NCI-H2171 treated with DMSO at 0.1 percent for 48 hours (cell line): ENCODE measurements at regions not wholly inside any gene's neighbourhood (a gene's known extent, or its start where the extent isn't known, plus 50 kb on each side); places are given as distances from the start of the nearest gene placed in this dataset.
"Not testable (repeated sequence)": the region's sequence is repeated elsewhere in the genome, so short reads cannot be mapped to it uniquely, and the experiment has no call there.

ENCODE experiments used
- DNase-seq: peaks from one replicate; lab custom pipeline; 2025; lab: John Stamatoyannopoulos, UW

DNA sequence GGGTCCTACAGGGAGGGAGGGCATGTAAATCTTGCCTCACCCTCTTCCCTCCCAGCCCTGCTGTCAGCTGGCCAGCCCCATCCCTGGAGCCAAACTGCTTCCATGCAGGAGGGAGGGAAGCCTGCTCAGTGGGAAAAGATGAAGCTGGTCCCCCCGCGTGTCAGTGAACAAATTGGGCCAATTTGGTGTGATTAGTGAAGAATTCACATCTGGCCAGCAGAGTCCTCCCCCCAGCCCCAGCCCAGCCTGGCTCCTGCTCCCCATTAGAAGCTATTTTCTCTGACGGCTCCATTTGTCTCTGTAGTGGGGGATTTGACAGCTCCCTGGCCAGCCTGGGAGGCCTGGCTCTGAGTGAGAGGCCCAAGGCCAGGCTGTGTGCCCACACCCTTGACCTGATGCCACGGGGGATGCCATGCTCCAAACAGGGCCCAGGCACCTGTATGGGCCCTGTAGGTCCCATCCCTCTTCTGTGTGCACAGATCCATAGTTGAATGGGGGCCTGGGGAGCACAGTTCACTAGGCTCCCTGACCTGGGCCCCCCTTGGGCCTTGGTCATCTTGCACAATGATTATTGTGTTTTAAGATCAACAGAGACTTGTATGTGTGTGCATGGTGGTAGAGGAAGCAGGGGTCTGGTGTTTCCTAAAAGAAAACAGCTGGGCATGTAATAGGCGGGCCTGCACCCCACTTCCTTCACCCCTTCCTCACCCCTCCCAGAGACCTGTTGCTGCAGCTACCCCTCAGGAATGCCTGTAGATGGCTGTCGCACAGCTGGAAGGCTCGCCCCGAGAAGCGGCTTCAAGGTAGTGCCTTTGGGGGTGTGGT lies 50.7 kb upstream of the TAC4 start:
- no peak for DNase-seq

DNA sequence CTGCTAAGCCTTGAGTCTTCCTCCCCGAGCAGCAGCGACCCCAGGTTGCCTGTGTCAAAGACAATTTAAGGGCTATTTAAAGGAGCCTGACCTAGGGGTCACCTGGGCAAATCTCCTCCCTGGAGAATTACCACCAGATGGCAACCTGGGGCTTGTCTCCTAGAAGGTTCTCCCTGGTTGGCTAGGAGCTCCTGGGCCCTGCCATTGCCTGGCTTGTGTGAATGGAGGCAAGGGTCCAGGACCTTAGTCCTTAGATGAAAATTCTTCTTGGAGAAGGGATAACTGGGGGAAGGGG lies 51.3 kb upstream of the TAC4 start:
- peak; percentile 13 for DNase-seq

DNA sequence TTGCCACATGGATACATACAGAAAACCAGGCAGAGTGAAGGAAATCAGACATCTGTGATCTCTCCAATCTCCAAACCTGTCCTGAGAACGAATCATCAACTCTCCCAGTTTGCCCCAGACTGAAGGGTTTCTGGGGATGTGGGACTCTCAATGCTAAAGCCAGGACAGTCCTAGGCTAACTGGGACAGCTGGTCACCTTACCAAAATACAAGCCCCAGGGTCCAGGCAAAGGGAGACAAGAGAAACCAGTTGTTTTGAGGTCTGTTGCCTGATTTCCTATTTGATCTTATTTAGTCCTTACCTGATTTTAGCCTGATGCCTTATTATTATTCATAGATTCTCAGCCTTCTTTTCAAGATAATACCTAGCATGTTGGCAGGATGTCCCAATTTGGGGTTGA lies 51.7 kb upstream of the TAC4 start:
- no peak for DNase-seq

DNA sequence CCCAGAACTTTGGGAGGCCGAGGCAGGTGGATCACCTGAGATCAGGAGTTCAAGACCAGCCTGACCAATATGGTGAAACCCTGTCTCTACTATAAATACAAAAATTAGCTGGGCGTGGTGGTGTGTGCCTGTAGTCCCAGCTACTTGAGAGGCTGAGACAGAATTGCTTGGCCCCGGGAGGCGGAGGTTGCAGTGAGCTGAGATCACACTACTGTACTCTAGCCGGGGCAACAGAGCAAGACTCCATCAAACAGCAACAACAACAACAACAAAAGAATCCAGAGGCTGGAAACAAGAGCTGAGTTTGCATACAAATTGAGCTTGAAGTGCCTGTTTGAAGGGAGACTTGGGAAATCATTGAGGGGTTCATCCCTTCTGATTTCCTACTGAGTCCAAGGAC lies 52.9 kb upstream of the TAC4 start:
- not testable (repeated sequence) for DNase-seq

DNA sequence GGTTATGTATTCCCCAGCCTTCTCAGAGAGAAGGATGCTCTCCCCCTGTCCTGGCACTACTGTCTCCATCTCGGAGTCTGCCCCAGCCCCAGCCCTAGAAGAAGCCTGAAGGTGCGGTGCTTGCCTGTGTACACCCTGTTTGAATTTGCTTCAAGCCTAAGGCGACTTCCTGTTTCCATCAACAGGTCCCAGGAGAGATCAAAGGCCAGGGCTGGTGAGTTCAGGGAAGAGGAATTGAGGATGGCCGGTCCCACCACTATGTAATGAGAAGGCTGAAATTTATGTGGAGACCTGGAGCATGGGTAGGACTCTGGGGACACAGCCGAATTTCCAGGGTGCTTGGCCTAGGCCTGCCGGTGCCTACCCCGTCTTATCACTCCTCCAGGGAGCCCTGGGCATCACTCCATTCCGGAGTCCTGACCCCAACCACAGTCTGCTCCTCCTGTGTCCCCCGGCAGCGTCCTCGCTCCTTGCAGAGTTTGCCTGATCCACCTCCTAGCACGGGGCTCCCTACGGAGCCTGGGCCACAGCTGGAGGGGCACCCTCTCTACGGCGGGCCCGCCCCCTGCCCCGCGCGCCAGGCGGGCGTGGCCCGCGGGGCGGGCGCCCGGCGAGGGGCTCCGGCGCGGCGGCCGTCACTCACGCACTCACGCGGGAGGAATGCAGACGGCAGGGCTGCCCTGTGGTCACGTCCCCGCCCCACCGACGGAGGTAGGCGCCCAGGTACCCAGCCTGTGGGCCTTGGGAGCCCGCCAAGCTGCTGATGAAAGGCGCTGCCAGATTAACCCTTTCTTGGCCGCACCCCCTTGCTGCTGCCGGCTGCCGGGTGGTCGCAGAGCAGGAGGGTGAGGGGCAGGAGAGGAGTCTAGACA lies 53.8 kb upstream of the TAC4 start:
- peak; percentile 57 for DNase-seq

DNA sequence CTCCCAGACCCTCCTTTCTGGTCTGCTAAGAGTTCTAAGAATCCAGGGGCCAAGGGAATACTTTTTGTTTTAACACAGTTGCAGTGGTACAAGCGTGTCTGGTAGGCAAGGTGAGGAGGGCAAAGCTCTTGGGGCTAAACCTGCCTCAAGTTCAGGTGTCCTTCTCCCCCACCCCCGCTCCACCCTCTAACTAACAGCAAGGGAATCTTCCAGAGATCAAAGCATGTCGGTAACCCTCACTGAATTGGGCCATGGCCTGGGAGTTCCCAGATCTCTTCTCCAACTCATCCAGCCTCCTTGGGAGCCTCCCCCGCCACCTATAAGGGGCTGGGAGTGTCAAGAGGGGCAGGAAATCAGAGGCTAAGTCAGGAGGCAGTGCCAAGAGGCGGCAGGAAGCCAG lies 55.7 kb upstream of the TAC4 start:
- no peak for DNase-seq

DNA sequence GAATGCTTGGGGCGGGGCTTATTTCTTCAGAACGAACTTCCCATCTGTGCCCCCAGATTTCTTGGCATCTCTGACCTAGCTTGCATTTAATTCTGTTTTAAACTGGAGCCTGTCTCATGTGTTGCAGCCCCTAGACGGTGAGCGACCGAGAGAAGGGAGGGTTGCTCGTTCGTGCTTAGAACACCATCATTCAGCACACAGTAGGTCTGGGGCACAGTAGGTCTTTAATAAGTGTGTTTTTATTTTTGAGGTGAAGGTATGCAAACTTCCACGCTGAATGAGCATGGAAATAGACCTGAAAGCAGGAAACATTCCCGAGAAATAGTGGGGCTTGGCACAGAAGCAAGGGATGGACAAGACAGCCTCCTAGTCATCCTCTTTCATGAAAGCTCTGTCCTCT lies 57.0 kb upstream of the TAC4 start:
- DNase-seq: peak; percentile 26

DNA sequence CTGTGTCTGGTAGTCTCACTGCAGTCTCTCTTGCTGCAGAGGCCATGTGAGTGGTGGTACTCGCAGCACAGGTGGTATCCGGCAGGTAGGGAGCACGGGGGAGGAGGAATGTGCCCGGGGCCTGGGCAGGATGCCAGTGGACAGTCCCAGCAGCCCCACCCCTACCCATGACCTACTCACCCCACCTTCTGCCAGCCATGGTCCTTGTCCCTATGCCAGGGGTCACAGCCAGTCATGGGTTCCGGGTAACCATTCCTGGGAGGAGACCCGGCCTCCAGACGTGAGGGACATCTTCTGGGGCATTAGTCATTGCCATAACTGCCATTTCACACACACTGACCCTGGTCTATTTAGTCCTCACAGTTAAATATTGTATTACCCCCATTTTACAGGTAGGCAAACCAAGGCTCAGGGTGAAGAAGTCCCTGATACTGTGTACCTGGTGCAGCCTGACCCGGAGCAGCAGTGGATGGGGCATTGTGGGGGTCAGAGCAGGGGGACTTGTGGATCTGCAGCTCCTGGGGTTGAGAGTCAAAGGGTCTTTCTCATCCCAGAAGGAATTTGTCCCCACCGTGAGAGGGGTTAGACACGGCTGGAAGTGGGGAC lies 58.8 kb upstream of the TAC4 start:
- no peak for DNase-seq

DNA sequence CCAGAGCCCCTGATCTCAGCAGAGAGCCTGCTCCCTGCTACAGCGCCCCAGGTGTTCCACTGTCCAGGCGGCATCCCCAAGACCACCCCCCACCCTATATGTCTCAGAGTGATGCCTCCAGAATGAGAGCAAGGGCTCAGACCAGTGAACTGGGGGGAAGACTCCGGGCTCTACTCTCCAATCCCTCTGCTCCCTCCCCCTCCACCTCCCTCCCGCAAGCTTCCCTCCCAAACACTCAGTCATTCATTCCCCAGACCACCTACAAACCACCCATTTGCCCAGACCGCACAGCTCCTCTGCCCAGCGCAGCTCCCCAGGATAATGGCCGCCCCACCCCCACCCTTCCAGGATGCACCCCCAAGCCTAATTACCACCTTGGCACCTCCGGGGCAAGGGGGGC lies 59.4 kb upstream of the TAC4 start:
- no peak for DNase-seq

DNA sequence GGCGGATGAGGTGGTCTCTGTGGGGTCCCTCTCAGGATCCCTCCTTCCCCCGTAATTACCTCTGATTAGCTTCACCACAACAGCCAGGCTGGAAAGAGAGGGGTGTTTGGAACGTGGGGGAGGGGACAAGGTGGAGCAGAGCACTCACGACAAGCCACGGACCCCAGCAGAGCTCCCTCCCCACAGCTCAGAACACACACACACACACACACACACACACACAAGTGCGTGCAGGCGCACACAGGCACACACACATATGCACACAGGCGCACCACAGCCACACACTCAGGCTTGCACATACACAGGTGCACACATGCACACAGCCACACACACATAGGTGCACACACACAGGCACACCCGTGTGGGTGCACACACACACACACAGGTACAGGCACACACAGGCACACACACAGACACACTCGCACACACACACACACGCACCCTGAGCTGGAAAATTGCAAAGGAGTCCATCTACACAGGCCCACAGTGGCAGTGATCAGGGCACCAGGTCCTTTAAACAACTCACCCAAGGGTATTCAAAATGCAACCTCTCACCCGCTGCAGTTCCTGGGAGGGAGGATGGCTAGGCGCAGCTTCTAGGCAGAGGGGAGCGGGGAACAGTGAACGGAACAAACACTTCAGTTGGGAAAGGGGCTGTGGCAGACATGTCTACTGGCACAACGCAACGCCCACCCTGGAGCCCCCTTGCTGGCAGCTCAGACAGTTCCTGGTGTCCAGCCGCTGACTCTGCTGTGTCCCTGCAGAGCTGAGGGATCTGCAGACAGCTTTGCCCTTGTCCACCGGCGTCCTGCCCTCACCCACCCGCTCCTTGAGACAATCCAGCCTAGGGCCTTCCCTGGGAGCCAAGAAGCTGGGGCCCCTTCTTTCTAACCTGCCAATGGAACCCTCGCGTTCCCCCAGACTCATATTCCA lies 59.9 kb upstream of the DLX4 start:
- no peak for DNase-seq

DNA sequence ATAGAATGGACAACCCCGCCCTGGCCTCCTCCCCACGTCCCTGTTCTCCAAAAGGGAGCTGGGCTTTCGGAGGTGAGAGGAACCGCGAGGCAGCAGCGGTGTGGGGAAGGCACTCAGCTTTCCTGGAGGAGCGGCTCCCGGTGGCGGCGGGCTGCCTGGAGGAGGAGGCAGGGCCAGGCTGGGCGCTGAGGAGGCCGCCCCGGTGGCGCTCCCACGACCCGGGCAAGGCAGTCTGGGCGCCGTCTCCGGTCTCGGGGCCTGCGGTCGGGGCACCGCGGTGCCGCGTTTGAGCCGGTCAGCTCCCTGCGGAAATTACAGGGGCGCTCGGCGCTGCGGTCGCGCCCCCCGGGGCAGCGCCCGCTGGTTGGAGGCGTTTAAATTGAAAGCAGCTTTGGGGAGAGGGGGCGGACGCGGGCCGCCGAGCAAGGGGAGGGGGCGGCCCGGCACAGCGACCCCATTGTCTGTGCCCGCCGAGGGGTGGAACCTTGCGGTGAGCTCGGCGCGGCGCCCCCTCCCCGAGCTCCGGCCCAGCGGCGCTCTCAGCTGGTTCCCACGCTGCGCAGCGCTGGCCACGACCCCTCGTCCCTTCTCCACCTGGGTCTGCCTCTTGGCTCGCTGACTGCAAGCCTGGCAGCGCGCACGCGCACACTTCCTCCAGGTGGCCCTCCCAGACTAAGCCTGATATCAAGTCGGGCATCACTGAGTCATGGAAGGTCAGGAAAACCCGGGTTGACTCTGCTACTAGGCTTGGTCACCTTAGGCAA lies 58.7 kb upstream of the DLX4 start:
- no peak for DNase-seq

DNA sequence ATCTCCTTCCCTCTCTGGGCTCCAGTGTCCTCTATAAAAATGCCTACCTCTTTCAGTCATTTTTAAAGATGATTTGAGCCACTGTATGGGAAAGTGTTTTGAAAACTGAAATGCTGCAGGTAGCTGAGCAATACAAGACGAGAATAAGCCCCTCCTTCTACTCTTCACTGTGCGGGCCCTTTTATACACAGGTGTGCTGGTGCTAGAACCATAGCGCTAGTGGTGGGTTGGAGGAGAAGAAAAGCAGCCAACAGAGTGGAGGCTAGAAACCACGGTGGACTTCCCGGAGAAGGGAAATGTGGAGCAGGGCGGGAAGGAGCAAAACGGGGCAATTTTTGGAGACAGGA lies 58.2 kb upstream of the DLX4 start:
- no peak for DNase-seq

DNA sequence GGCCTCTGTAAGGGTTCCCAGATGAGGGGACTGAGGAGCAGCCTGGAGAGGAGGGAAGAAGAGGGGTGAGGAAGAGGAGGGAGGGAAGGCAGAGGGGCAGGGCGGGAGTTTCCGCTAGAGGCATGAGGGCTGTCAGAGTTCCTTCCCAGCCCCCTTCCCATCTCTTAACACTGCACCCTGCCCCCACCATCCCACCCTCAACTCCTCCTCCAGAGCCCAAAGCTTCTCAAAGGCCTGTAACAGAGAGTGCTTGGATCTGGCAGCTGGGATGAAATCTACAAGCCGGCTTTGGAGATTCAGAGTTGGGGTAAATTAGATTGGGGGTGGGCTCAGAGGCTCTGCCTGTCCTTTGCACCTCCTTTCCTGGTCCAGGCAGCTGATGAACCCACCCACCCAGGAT lies 57.3 kb upstream of the DLX4 start:
- DNase-seq: no peak

DNA sequence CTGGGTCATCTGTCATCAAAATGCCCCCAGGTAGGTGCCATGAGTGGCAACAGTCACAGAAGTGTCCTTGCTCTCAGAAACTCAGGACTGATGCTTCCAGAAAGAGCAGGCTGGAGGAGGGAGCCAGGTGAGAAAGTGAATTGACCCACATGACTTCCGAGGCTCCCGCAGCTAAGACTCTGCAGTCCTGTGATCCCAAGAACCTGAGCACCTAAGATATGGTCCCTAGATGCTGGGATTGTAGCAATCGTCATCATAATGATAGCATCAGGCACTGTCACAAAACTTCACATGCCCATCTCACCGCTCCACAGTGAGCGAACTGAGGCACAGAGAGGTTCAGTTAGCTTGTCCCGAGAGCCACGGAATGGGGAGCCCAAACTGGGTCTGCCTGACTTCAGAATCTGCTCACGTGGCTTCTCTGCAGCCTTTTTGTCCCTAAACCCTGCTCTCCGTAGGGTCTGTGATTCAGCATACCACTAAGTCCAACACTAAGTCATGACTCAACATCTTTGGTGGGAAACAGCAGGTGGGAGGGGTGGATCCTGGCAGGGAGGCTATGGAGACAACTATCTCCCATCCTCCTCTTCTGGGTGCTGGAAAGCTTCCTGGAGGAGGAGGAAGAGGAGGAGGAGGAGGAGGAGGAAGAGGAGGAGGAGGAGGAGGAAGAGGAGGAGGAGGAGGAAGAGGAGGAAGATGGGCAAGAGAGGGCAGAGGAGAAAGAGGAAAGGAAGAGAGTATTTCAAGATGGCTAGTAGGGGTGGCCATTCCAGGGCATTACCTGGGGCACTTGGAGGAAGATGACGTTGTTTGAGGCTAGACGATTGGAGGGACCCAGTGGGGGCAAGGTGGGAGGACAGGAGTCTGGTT lies 55.5 kb upstream of the DLX4 start:
- DNase-seq: no peak

DNA sequence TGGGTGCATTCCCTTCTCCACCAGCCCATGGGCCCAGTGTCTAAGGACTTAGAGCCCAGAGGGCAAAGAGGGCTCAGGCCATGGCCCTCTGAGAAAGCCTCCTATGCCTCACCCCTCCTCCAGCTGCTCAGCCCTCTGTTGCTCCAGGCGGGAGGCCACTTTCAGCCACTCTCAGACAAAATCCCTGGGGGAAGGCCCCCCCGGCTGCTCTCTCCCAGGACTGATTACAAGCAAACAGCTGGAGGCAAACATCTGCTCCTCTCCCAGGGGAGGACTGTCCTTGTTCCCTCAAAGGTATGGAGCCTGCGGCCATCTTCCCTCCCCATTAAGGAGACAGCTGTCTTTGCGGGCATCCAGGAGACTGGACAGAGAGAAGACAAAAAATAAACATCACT lies 54.9 kb upstream of the DLX4 start:
- peak; percentile 93 for DNase-seq

DNA sequence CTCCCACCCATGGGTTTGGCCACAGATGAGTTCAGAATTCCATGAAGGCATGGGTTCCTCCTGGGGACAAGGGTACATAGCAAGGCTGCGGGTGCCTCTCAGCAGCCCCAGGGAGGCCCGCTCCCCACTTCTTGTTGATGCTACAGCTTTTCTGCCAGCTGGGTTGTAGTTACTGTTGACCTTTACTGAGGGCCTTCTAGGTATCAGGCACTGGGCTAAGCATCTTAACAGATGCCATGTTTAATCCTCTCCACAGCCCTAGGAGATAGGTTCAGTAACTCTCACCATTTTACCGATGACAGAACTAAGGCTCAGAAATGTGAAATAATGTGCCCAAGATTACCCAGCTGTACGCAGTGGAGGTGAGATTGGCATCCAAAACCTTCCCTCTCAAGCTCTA lies 54.3 kb upstream of the DLX4 start:
- no peak for DNase-seq

DNA sequence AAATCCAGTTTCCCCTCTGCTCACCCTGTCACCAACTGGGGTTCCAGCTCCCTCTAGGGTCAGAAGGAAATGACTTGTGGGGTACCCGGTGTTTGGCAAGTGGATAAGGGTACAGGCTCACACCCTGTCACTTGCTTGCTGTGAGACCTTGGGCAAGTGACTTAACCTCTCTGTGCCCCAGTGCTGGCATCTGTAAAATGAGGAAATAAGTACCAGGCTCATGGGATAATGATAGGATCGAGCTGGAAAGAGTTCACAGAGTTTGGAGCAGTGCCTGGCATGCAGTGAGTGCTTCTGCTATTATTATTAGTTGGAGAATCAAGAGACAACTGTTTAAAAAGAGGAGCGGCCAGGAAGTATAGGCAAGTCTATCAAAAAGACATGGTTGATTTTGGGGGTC lies 53.7 kb upstream of the DLX4 start:
- DNase-seq: no peak

DNA sequence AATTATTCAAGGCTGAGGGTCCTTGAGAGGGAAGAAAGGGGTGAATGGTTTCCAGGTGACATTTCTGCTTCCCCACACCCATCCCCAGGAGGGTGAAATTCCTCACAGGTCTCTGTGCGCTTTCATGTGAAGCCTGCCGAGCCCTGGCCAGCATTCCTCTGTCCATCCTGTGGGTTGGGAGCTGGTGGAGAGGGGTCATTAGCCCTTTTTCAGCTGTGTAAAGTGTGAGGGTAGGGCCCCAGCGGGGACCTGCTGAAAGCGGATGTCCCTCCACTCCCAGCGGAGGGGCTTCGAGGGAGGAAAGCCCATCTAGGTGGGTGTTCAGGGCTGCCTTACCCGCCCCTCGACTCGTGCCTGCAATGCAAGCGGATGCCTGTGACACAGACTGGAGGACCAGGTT lies 53.3 kb upstream of the DLX4 start:
- DNase-seq: no peak

DNA sequence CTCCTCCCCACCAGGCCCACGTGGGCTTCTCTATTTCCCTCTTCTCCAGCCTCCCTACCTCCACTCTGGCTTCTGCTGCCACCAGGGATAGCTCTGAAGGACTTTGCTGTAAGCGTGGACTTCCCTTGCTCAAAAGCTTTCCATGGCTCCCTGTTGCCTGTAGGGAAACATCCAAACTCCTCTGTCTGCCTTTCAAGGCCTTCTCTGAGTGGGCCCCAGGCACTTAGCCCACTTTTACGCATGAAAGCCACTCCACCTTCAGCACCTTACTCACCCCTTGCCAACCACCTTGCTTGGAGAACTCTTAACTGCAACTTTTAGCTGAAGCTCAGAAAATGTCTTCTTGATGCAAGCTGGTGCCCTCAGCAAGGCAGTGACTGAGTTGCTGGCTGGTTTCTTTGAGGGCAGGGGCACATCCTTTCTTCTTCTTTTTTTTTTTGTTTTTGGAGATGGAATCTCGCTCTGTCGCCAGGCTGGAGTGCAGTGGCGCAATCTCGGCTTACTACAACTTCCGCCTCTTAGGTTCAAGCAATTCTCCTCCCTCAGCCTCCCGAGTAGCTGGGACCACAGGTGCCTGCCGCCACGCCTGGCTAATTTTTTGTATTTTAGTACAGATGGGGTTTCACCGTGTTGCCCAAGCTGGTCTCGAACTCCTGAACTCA lies 52.0 kb upstream of the DLX4 start:
- DNase-seq: no peak

DNA sequence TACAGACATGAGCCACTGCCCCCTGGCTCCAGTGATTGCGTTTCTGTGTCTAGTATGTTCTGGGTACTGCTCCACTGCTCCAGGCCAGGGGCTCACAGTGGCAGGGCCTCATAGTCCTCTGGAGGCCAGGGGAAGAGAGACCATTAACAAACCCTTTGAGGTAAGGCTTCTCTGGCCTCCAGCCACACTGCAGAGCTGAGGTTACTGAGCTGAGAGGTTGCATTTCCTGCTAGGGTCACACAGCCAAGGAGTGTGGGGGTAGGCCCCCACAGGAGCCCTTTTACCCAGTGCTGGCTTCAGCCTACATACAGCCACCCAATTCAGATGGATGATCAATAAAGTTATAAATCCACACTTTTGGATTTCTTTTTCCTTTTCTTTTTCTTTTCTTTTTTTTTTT lies 50.4 kb upstream of the DLX4 start:
- no peak for DNase-seq
